Activated CD4-positive, alpha-beta memory T cell treated with anti-CD3 and anti-CD28 coated beads for 36 hours (primary cell): ENCODE measurements at regions not wholly inside any gene's neighbourhood (a gene's known extent, or its start where the extent isn't known, plus 50 kb on each side); places are given as distances from the start of the nearest gene placed in this dataset.
"Not testable (repeated sequence)": the region's sequence is repeated elsewhere in the genome, so short reads cannot be mapped to it uniquely, and the experiment has no call there.

Source experiments
- CTCF ChIA-PET: fragments of 350-600 bp; sonication (Branson Sonifier 250); formaldehyde crosslinking; loops from one replicate; lab custom pipeline; 2021; ENCODE audit warnings: antibody characterized with exemption, inconsistent platforms; lab: Charles Lee
- POLR2A ChIA-PET: fragments of 350-600 bp; sonication (Branson Sonifier 250); formaldehyde crosslinking; loops from one replicate; lab custom pipeline; 2021; ENCODE audit warnings: antibody characterized with exemption; lab: Charles Lee
- DNase-seq: peaks from one replicate; pipeline ENCODE4 v3.0.0-alpha.2; 2020
- H3K27ac Mint-ChIP-seq: one replicate; pipeline ENCODE4 v1.8.0; 2021; ENCODE audit warnings: mixed read lengths
- H3K27me3 Mint-ChIP-seq: one replicate; pipeline ENCODE4 v1.8.0; 2021; ENCODE audit warnings: mixed read lengths
- H3K36me3 Mint-ChIP-seq: one replicate; pipeline ENCODE4 v1.8.0; 2021; ENCODE audit warnings: mixed read lengths
- H3K4me1 Mint-ChIP-seq: one replicate; pipeline ENCODE4 v1.8.0; 2021; ENCODE audit warnings: low read depth, mixed read lengths
- H3K4me3 Mint-ChIP-seq: one replicate; pipeline ENCODE4 v1.8.0; 2021; ENCODE audit warnings: mild to moderate bottlenecking, mixed read lengths
- H3K9me3 Mint-ChIP-seq: one replicate; pipeline ENCODE4 v1.8.0; 2021; ENCODE audit warnings: mixed read lengths
- intact Hi-C: fragments of 100-400 bp; cut with micrococcal nuclease; formaldehyde crosslinking; loops from one replicate; pipeline ENCODE4 v1.15.1; 2023

GRCh38 chr11:16572945-16573344, 165.5 kb upstream of the C11orf58 start:
- intact Hi-C loops: no loop called here
- Mint-ChIP-seq H3K9me3 (no peaks in the 10 kb centered on the region), H3K36me3 (no peaks in the 10 kb centered on the region)

GRCh38 chr11:16561150-16561549, 177.3 kb upstream of the C11orf58 start:
- intact Hi-C loops: no loop called here
- Mint-ChIP-seq H3K27me3 (no peaks in the 10 kb centered on the region), H3K27ac (no peak overlapping the region), H3K36me3 (no peaks in the 10 kb centered on the region), H3K4me3 (no peak overlapping the region), H3K4me1 (no peaks in the 10 kb centered on the region), H3K9me3 (no peaks in the 10 kb centered on the region)
- no peak for DNase-seq
- ChIA-PET POLR2A (no interaction called here), CTCF (no interaction called here)

More at GRCh38 chr11:16572945-16573344, 165.5 kb upstream of the C11orf58 start:
- Mint-ChIP-seq H3K27ac (no peak overlapping the region), H3K4me3 (no peak overlapping the region), H3K27me3 (peaks cover 2% of the 10 kb centered on the region), H3K4me1 (no peaks in the 10 kb centered on the region)
- ChIA-PET CTCF (no interaction called here), POLR2A (no interaction called here)
- no peak for DNase-seq

- no peaks in the 10 kb centered on the region for H3K4me1 Mint-ChIP-seq
These were observed 180.0 kb upstream of the C11orf58 start for GRCh38 chr11:16558494-16558893.

GRCh38 chr11:16555956-16556355, 182.5 kb upstream of the C11orf58 start:
- Mint-ChIP-seq H3K4me1 (no peaks in the 10 kb centered on the region), H3K36me3 (no peaks in the 10 kb centered on the region), H3K27me3 (no peaks in the 10 kb centered on the region), H3K9me3 (no peaks in the 10 kb centered on the region), H3K4me3 (no peak overlapping the region), H3K27ac (no peak overlapping the region)
- CTCF ChIA-PET: no interaction called here
- DNase-seq: no peak
- POLR2A ChIA-PET: no interaction called here
- intact Hi-C loops: no loop called here

More at GRCh38 chr11:16558494-16558893, 180.0 kb upstream of the C11orf58 start:
- Mint-ChIP-seq H3K27ac (no peak overlapping the region), H3K4me3 (no peak overlapping the region), H3K9me3 (no peaks in the 10 kb centered on the region), H3K36me3 (no peaks in the 10 kb centered on the region), H3K27me3 (no peaks in the 10 kb centered on the region)
- no peak for DNase-seq
- POLR2A ChIA-PET: no interaction called here
- intact Hi-C loops: no loop called here
- CTCF ChIA-PET: interaction anchor here (1.2 kb wide), 1 partner anchor 48 kb away, joined by 3 read pairs; no protein-coding TSS in a partner anchor

GRCh38 chr11:16554361-16554760, 184.1 kb upstream of the C11orf58 start:
- Mint-ChIP-seq H3K27me3 (no peaks in the 10 kb centered on the region), H3K4me3 (no peak overlapping the region), H3K27ac (no peak overlapping the region), H3K4me1 (no peaks in the 10 kb centered on the region), H3K36me3 (no peaks in the 10 kb centered on the region), H3K9me3 (peaks cover 6% of the 10 kb centered on the region)
- intact Hi-C loops: no loop called here
- ChIA-PET POLR2A (no interaction called here), CTCF (no interaction called here)
- DNase-seq: no peak

- H3K9me3 Mint-ChIP-seq: peaks cover 9% of the 10 kb centered on the region
- CTCF ChIA-PET: no interaction called here
- POLR2A ChIA-PET: no interaction called here
- no peak overlapping the region for H3K27ac Mint-ChIP-seq
- no peak overlapping the region for H3K4me3 Mint-ChIP-seq
- intact Hi-C loops: no loop called here
- no peaks in the 10 kb centered on the region for H3K27me3 Mint-ChIP-seq
- no peak for DNase-seq
- H3K36me3 Mint-ChIP-seq: no peaks in the 10 kb centered on the region
- H3K4me1 Mint-ChIP-seq: no peaks in the 10 kb centered on the region
These were observed 190.6 kb upstream of the C11orf58 start for GRCh38 chr11:16547879-16548278.

DNA sequence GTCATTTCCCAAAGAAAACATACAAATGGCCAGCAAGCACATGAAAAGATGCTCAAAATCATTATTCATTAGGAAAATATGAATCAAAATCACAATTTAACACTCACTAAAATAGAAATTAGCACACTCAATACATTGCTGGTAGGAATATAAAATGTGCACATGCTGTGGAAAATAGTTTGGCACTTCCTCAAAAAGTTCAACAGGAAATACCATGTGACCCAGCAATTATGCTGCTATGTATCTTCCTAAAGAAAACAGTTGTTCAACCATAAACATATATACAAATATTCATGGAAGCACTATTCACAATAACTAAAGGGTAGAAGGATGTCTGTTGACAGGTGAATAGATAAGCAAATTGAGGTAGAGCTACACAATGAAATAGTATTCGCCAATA, 187.3 kb upstream of the SOX6 start:
- DNase-seq: no peak
- H3K27me3 Mint-ChIP-seq: no peaks in the 10 kb centered on the region
- ChIA-PET POLR2A (no interaction called here), CTCF (no interaction called here)
- no peaks in the 10 kb centered on the region for H3K4me1 Mint-ChIP-seq
- H3K9me3 Mint-ChIP-seq: peaks cover 18% of the 10 kb centered on the region
- intact Hi-C loops: no loop called here
- H3K27ac Mint-ChIP-seq: no peak overlapping the region
- no peaks in the 10 kb centered on the region for H3K36me3 Mint-ChIP-seq
- H3K4me3 Mint-ChIP-seq: no peak overlapping the region

DNA sequence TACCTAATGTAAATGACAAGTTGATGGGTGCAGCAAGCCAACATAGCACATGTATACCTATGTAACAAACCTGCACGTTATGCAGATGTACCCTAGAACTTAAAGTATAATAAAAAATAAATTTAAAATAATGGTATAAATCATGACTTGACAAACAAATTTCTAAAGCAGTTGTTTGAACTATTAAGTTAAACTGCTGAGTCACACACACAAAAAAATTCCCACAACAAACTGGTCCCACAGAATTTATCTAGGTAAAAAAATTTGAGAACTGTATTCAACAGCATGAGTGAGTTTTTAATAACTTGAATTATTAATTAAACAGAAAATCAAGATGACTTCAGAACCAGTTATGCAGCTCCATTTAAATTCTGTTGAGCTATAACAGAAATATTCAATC, 186.0 kb upstream of the SOX6 start:
- DNase-seq: no peak
- Mint-ChIP-seq H3K27ac (no peak overlapping the region), H3K4me3 (no peak overlapping the region), H3K9me3 (peaks cover 19% of the 10 kb centered on the region), H3K4me1 (no peaks in the 10 kb centered on the region), H3K36me3 (no peaks in the 10 kb centered on the region), H3K27me3 (no peaks in the 10 kb centered on the region)
- ChIA-PET CTCF (no interaction called here), POLR2A (no interaction called here)
- intact Hi-C loops: no loop called here

GRCh38 chr11:16536513-16536912, 180.2 kb upstream of the SOX6 start:
- Mint-ChIP-seq H3K9me3 (peaks cover 16% of the 10 kb centered on the region), H3K4me3 (no peak overlapping the region), H3K27ac (no peak overlapping the region), H3K36me3 (no peaks in the 10 kb centered on the region), H3K27me3 (no peaks in the 10 kb centered on the region), H3K4me1 (no peaks in the 10 kb centered on the region)
- POLR2A ChIA-PET: no interaction called here
- intact Hi-C loops: no loop called here
- CTCF ChIA-PET: no interaction called here
- DNase-seq: no peak

GRCh38 chr11:16528639-16529038, 172.3 kb upstream of the SOX6 start:
- H3K27ac Mint-ChIP-seq: no peak overlapping the region
- H3K36me3 Mint-ChIP-seq: no peaks in the 10 kb centered on the region
- CTCF ChIA-PET: no interaction called here
- intact Hi-C loops: no loop called here
- no peaks in the 10 kb centered on the region for H3K4me1 Mint-ChIP-seq
- H3K9me3 Mint-ChIP-seq: no peaks in the 10 kb centered on the region
- no peaks in the 10 kb centered on the region for H3K27me3 Mint-ChIP-seq
- DNase-seq: no peak
- POLR2A ChIA-PET: no interaction called here
- H3K4me3 Mint-ChIP-seq: no peak overlapping the region

- Mint-ChIP-seq H3K27ac (no peak overlapping the region), H3K4me3 (no peak overlapping the region), H3K4me1 (no peaks in the 10 kb centered on the region), H3K9me3 (no peaks in the 10 kb centered on the region), H3K27me3 (no peaks in the 10 kb centered on the region), H3K36me3 (no peaks in the 10 kb centered on the region)
- no peak for DNase-seq
- CTCF ChIA-PET: no interaction called here
- POLR2A ChIA-PET: no interaction called here
- intact Hi-C loops: no loop called here
These were observed 171.3 kb upstream of the SOX6 start for GRCh38 chr11:16527525-16528246.

- ChIA-PET POLR2A (no interaction called here), CTCF (no interaction called here)
- Mint-ChIP-seq H3K27me3 (no peaks in the 10 kb centered on the region), H3K4me1 (no peaks in the 10 kb centered on the region), H3K4me3 (no peak overlapping the region), H3K27ac (no peak overlapping the region), H3K9me3 (no peaks in the 10 kb centered on the region), H3K36me3 (no peaks in the 10 kb centered on the region)
- DNase-seq: no peak
- intact Hi-C loops: no loop called here
These were observed 170.6 kb upstream of the SOX6 start for GRCh38 chr11:16526947-16527346.

DNA sequence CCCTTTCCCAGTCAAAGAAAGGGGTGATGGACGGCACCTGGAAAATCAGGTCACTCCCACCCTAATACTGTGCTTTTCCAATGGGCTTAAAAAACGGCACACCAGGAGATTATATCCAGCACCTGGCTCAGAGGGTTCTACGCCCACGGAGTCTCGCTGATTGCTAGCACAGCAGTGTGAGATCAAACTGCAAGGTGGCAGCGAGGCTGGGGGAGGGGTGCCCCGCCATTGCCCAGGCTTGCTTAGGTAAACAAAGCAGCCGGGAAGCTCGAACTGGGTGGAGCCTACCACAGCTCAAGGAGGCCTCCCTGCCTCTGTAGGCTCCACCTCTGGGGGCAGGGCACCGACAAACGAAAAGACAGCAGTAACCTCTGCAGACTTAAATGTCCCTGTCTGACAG, 164.4 kb upstream of the SOX6 start:
- H3K4me1 Mint-ChIP-seq, H3K27me3 Mint-ChIP-seq, intact Hi-C loops, H3K9me3 Mint-ChIP-seq, CTCF ChIA-PET, H3K36me3 Mint-ChIP-seq, DNase-seq, POLR2A ChIA-PET, H3K4me3 Mint-ChIP-seq, H3K27ac Mint-ChIP-seq: not testable (repeated sequence)
